H1 (cell line): ENCODE measurements at regions not wholly inside any gene's neighbourhood (a gene's known extent, or its start where the extent isn't known, plus 50 kb on each side); places are given as distances from the start of the nearest gene placed in this dataset.

ENCODE experiments used
- BCL11A ChIP-seq, 2 experiments: IDR thresholded peaks; one replicate each; pipeline ENCODE4 v1.6.1; 2011; ENCODE audit warnings: low read depth in 2 of 2, low read length in 2 of 2, mild to moderate bottlenecking in 2 of 2
- CHD7 ChIP-seq: fragments of 300-600 bp; sonication (generic); IDR thresholded peaks from 2 replicates; pipeline ENCODE4 v1.7.1; 2012; ENCODE audit warnings: low read length, moderate library complexity, mild to moderate bottlenecking, inconsistent platforms; ENCODE audit not compliant: insufficient replicate concordance
- EP300 ChIP-seq, 2 experiments: IDR thresholded peaks; 1 replicate in 1 of 2; 2 replicates in 1 of 2; pipeline ENCODE4 v1.6.1; 2011 to 2012; ENCODE audit warnings: low read depth in 2 of 2, low read length in 2 of 2, mild to moderate bottlenecking in 2 of 2, borderline replicate concordance in 1 of 2, inconsistent platforms in 1 of 2, moderate library complexity in 1 of 2
- FOSL1 ChIP-seq: IDR thresholded peaks from 2 replicates; pipeline ENCODE4 v1.6.1; 2011; ENCODE audit warnings: mild to moderate bottlenecking, low read depth, low read length, moderate library complexity; ENCODE audit not compliant: insufficient read depth
- GTF2F1 ChIP-seq: IDR thresholded peaks from 2 replicates; pipeline ENCODE4 v1.6.1; 2012; ENCODE audit warnings: low read depth, low read length, improper control_type of control experiment, borderline replicate concordance
- MAFK ChIP-seq: IDR thresholded peaks from 2 replicates; pipeline ENCODE4 v1.6.1; 2012; ENCODE audit warnings: low read depth, mild to moderate bottlenecking, improper control_type of control experiment, low read length
- SIN3A ChIP-seq, 2 experiments: IDR thresholded peaks in 1 of 2; conservative IDR thresholded peaks in 1 of 2; 2 replicates each; pipeline ENCODE4 v1.6.1; 2011 to 2012; ENCODE audit warnings: low read length in 2 of 2, improper control_type of control experiment in 1 of 2, low read depth in 1 of 2, mild to moderate bottlenecking in 1 of 2
- TAF1 ChIP-seq: IDR thresholded peaks from 2 replicates; pipeline ENCODE4 v1.6.1; 2011; ENCODE audit warnings: mild to moderate bottlenecking, low read depth, low read length

- TF ChIP-seq CHD7 (no peak), TAF1 (no peak), SIN3A (conservative IDR thresholded peaks at IDR 0.05 in 1 of 2, IDR thresholded peaks at IDR 0.05 in 1 of 2; ENCODE audit: low read depth in 1 of 2, low read length in 2 of 2) (no peak), GTF2F1 (no peak), EP300 (IDR thresholded peaks at IDR 0.05; ENCODE audit: borderline replicate concordance in 1 of 2, low read depth in 2 of 2, low read length in 2 of 2) (no peak), MAFK (no peak), BCL11A (IDR thresholded peaks at IDR 0.05; ENCODE audit: low read depth in 2 of 2, low read length in 2 of 2) (no peak), FOSL1 (no peak)
Observed at GRCh38 chr2:226548732-226549131, 250.9 kb downstream of the IRS1 start (continued).
